ENCODE measurements at regions not wholly inside any gene's neighbourhood (a gene's known extent, or its start where the extent isn't known, plus 50 kb on each side); places are given as distances from the start of the nearest gene placed in this dataset.

GRCh38 chr2:9758741-9759140 lies 84.5 kb upstream of the TAF1B start:
- TF ChIP-seq CTCF (IDR thresholded peaks at IDR 0.05) (no peak), POLR2A (IDR thresholded peaks at IDR 0.05) (no peak), POLR2AphosphoS5 (IDR thresholded peaks at IDR 0.05) (no peak)

Data from gastroesophageal sphincter (tissue), 3 donors.